ENCODE measurements at regions not wholly inside any gene's neighbourhood (a gene's known extent, or its start where the extent isn't known, plus 50 kb on each side); places are given as distances from the start of the nearest gene placed in this dataset.

- H3K4me3 ChIP-seq (ENCODE audit: control insufficient read depth, low read depth, low read length) = no peak overlapping the region
- no peak for DNase-seq (ENCODE audit: low read depth)
- TF ChIP-seq CTCF (conservative IDR thresholded peaks at IDR 0.05; ENCODE audit: control insufficient read depth, insufficient read depth, low read depth, low read length) = no peak
These were observed 169.4 kb upstream of the TAB2 start for GRCh38 chr6:149147938-149148718.

- no peak for TF ChIP-seq CTCF (conservative IDR thresholded peaks at IDR 0.05; ENCODE audit: control insufficient read depth, insufficient read depth, low read depth, low read length)
- DNase-seq (ENCODE audit: low read depth) = no peak
- no peak overlapping the region for H3K4me3 ChIP-seq (ENCODE audit: control insufficient read depth, low read depth, low read length)
These were observed 167.9 kb upstream of the TAB2 start for GRCh38 chr6:149149653-149150052.

GRCh38 chr6:149150301-149150700, 167.2 kb upstream of the TAB2 start:
- DNase-seq (ENCODE audit: low read depth) = no peak
- H3K4me3 ChIP-seq (ENCODE audit: control insufficient read depth, low read depth, low read length) = no peak overlapping the region
- TF ChIP-seq CTCF (conservative IDR thresholded peaks at IDR 0.05; ENCODE audit: control insufficient read depth, insufficient read depth, low read depth, low read length) = no peak

GRCh38 chr6:149150801-149151398, 166.6 kb upstream of the TAB2 start:
- H3K4me3 ChIP-seq (ENCODE audit: control insufficient read depth, low read depth, low read length) = no peak overlapping the region
- TF ChIP-seq CTCF (conservative IDR thresholded peaks at IDR 0.05; ENCODE audit: control insufficient read depth, insufficient read depth, low read depth, low read length) = no peak
- no peak for DNase-seq (ENCODE audit: low read depth)

- H3K4me3 ChIP-seq (ENCODE audit: control insufficient read depth, low read depth, low read length) = no peak overlapping the region
- no peak for DNase-seq (ENCODE audit: low read depth)
- TF ChIP-seq CTCF (conservative IDR thresholded peaks at IDR 0.05; ENCODE audit: control insufficient read depth, insufficient read depth, low read depth, low read length) = no peak
These were observed 165.0 kb upstream of the TAB2 start for GRCh38 chr6:149152521-149152920.

GRCh38 chr6:149153100-149153499, 164.4 kb upstream of the TAB2 start:
- TF ChIP-seq CTCF (conservative IDR thresholded peaks at IDR 0.05; ENCODE audit: control insufficient read depth, insufficient read depth, low read depth, low read length) = no peak
- no peak for DNase-seq (ENCODE audit: low read depth)
- no peak overlapping the region for H3K4me3 ChIP-seq (ENCODE audit: control insufficient read depth, low read depth, low read length)
